ENCODE measurements at regions not wholly inside any gene's neighbourhood (a gene's known extent, or its start where the extent isn't known, plus 50 kb on each side); places are given as distances from the start of the nearest gene placed in this dataset.

- TF ChIP-seq, protein P1, sequence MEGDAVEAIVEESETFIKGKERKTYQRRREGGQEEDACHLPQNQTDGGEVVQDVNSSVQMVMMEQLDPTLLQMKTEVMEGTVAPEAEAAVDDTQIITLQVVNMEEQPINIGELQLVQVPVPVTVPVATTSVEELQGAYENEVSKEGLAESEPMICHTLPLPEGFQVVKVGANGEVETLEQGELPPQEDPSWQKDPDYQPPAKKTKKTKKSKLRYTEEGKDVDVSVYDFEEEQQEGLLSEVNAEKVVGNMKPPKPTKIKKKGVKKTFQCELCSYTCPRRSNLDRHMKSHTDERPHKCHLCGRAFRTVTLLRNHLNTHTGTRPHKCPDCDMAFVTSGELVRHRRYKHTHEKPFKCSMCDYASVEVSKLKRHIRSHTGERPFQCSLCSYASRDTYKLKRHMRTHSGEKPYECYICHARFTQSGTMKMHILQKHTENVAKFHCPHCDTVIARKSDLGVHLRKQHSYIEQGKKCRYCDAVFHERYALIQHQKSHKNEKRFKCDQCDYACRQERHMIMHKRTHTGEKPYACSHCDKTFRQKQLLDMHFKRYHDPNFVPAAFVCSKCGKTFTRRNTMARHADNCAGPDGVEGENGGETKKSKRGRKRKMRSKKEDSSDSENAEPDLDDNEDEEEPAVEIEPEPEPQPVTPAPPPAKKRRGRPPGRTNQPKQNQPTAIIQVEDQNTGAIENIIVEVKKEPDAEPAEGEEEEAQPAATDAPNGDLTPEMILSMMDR (IDR thresholded peaks at IDR 0.05; ENCODE audit: low read depth, low read length): no peak
- TF ChIP-seq EZH2phosphoT487 (IDR thresholded peaks at IDR 0.05; ENCODE audit: low read depth): no peak
- peaks cover 34% of the 10 kb centered on the region for H3K27me3 ChIP-seq (ENCODE audit: low read depth, low read length)
- H3K79me2 ChIP-seq (ENCODE audit: low read length): no peaks in the 10 kb centered on the region
- H4K20me1 ChIP-seq (ENCODE audit: insufficient read depth, low read length): no peaks in the 10 kb centered on the region
- H3K4me3 ChIP-seq (ENCODE audit: low read length): no peak overlapping the region
- H3K36me3 ChIP-seq (replicated peaks; ENCODE audit: low read depth, low read length): no peaks in the 10 kb centered on the region
- no peak overlapping the region for H3K4me2 ChIP-seq (ENCODE audit: low read length)
- H3K9me3 ChIP-seq (ENCODE audit: insufficient read depth, low read length): no peaks in the 10 kb centered on the region
- no peak overlapping the region for H2AFZ ChIP-seq (ENCODE audit: low read depth, low read length)
- H3K4me1 ChIP-seq (ENCODE audit: low read length): peaks cover 12% of the 10 kb centered on the region
- no peak overlapping the region for H3K9ac ChIP-seq (ENCODE audit: low read length)
- no peak overlapping the region for H3K27ac ChIP-seq (ENCODE audit: low read length)
Measured at GRCh38 chr2:133972786-133973185, 281.1 kb upstream of the MGAT5 start.

- H3K36me3 ChIP-seq (replicated peaks; ENCODE audit: low read depth, low read length): no peaks in the 10 kb centered on the region
- no peak overlapping the region for H3K4me2 ChIP-seq (ENCODE audit: low read length)
- no peaks in the 10 kb centered on the region for H3K4me1 ChIP-seq (ENCODE audit: low read length)
- H3K79me2 ChIP-seq (ENCODE audit: low read length): no peaks in the 10 kb centered on the region
- no peaks in the 10 kb centered on the region for H3K9me3 ChIP-seq (ENCODE audit: insufficient read depth, low read length)
- H3K9ac ChIP-seq (ENCODE audit: low read length): no peak overlapping the region
- H4K20me1 ChIP-seq (ENCODE audit: insufficient read depth, low read length): no peaks in the 10 kb centered on the region
- no peak overlapping the region for H3K27ac ChIP-seq (ENCODE audit: low read length)
- H3K27me3 ChIP-seq (ENCODE audit: low read depth, low read length): peaks cover 34% of the 10 kb centered on the region
- no peak overlapping the region for H3K4me3 ChIP-seq (ENCODE audit: low read length)
- no peak overlapping the region for H2AFZ ChIP-seq (ENCODE audit: low read depth, low read length)
- no peak for TF ChIP-seq EZH2phosphoT487 (IDR thresholded peaks at IDR 0.05; ENCODE audit: low read depth)
Measured at GRCh38 chr2:133974353-133974752, 279.5 kb upstream of the MGAT5 start.

GRCh38 chr2:133975135-133975534 is 278.7 kb upstream of the MGAT5 start:
- H3K27ac ChIP-seq (ENCODE audit: low read length): no peak overlapping the region
- H3K4me2 ChIP-seq (ENCODE audit: low read length): no peak overlapping the region
- no peaks in the 10 kb centered on the region for H3K79me2 ChIP-seq (ENCODE audit: low read length)
- no peaks in the 10 kb centered on the region for H4K20me1 ChIP-seq (ENCODE audit: insufficient read depth, low read length)
- no peak overlapping the region for H3K9ac ChIP-seq (ENCODE audit: low read length)
- H2AFZ ChIP-seq (ENCODE audit: low read depth, low read length): no peak overlapping the region
- no peaks in the 10 kb centered on the region for H3K36me3 ChIP-seq (replicated peaks; ENCODE audit: low read depth, low read length)
- H3K9me3 ChIP-seq (ENCODE audit: insufficient read depth, low read length): no peaks in the 10 kb centered on the region
- no peak for TF ChIP-seq EZH2phosphoT487 (IDR thresholded peaks at IDR 0.05; ENCODE audit: low read depth)
- TF ChIP-seq, protein P1 (IDR thresholded peaks at IDR 0.05; ENCODE audit: low read depth, low read length): no peak
- H3K27me3 ChIP-seq (ENCODE audit: low read depth, low read length): peaks cover 34% of the 10 kb centered on the region
- no peak overlapping the region for H3K4me3 ChIP-seq (ENCODE audit: low read length)
- H3K4me1 ChIP-seq (ENCODE audit: low read length): no peaks in the 10 kb centered on the region

- Histone ChIP-seq H3K27me3 (ENCODE audit: low read depth, low read length) (peaks cover 31% of the 10 kb centered on the region), H3K27ac (ENCODE audit: low read length) (no peak overlapping the region), H3K9me3 (ENCODE audit: insufficient read depth, low read length) (no peaks in the 10 kb centered on the region), H4K20me1 (ENCODE audit: insufficient read depth, low read length) (no peaks in the 10 kb centered on the region), H3K4me3 (ENCODE audit: low read length) (no peak overlapping the region), H3K4me1 (ENCODE audit: low read length) (no peaks in the 10 kb centered on the region), H2AFZ (ENCODE audit: low read depth, low read length) (no peak overlapping the region), H3K9ac (ENCODE audit: low read length) (no peak overlapping the region), H3K79me2 (ENCODE audit: low read length) (no peaks in the 10 kb centered on the region), H3K36me3 (replicated peaks; ENCODE audit: low read depth, low read length) (no peaks in the 10 kb centered on the region), H3K4me2 (ENCODE audit: low read length) (no peak overlapping the region)
- TF ChIP-seq, protein P1 (IDR thresholded peaks at IDR 0.05; ENCODE audit: low read depth, low read length): no peak
- TF ChIP-seq EZH2phosphoT487 (IDR thresholded peaks at IDR 0.05; ENCODE audit: low read depth): no peak
Measured at GRCh38 chr2:133975676-133976428, 278.0 kb upstream of the MGAT5 start.

Measured in OCI-LY3 (cell line).